Parathyroid adenoma (tissue), 2 donors: ENCODE measurements at regions not wholly inside any gene's neighbourhood (a gene's known extent, or its start where the extent isn't known, plus 50 kb on each side); places are given as distances from the start of the nearest gene placed in this dataset.

Source experiments
- H2AFZ ChIP-seq: fragments of 300-600 bp; sonication (generic); one replicate; pipeline ENCODE4 v1.7.0; 2017; ENCODE audit warnings: antibody characterized with exemption, mild to moderate bottlenecking
- H3K27ac ChIP-seq: fragments of 300-600 bp; sonication (generic); one replicate; pipeline ENCODE4 v1.7.0; 2017
- H3K27me3 ChIP-seq: fragments of 300-600 bp; sonication (generic); one replicate; pipeline ENCODE4 v1.7.0; 2017; ENCODE audit warnings: low read length; ENCODE audit not compliant: control insufficient read depth, insufficient read depth
- H3K36me3 ChIP-seq: fragments of 300-600 bp; sonication (generic); one replicate; pipeline ENCODE4 v1.7.0; 2017; ENCODE audit warnings: low read length; ENCODE audit not compliant: control insufficient read depth, insufficient read depth
- H3K4me1 ChIP-seq: fragments of 300-600 bp; sonication (generic); one replicate; pipeline ENCODE4 v1.7.0; 2017; ENCODE audit warnings: control low read depth
- H3K4me2 ChIP-seq: fragments of 300-600 bp; sonication (generic); one replicate; pipeline ENCODE4 v1.7.0; 2017; ENCODE audit warnings: low read length
- H3K4me3 ChIP-seq: fragments of 300-600 bp; sonication (generic); one replicate; pipeline ENCODE4 v1.7.0; 2017; ENCODE audit warnings: low read depth, low read length
- H3K79me2 ChIP-seq: fragments of 300-600 bp; sonication (generic); one replicate; pipeline ENCODE4 v1.7.0; 2017; ENCODE audit warnings: control low read depth
- H3K9ac ChIP-seq: fragments of 300-600 bp; sonication (generic); one replicate; pipeline ENCODE4 v1.7.0; 2017; ENCODE audit warnings: mild to moderate bottlenecking
- H3K9me3 ChIP-seq: fragments of 300-600 bp; sonication (generic); one replicate; pipeline ENCODE4 v1.7.0; 2017; ENCODE audit warnings: low read length; ENCODE audit not compliant: control insufficient read depth
- CTCF ChIP-seq: fragments of 300-600 bp; sonication (generic); IDR thresholded peaks from one replicate; pipeline ENCODE4 v1.7.0; 2017; ENCODE audit warnings: antibody characterized with exemption, mild to moderate bottlenecking
- donor health status: primary hyperparathyroidism.

- no peaks in the 10 kb centered on the region for H3K4me1 ChIP-seq
- no peak overlapping the region for H3K4me3 ChIP-seq
- H3K9me3 ChIP-seq = no peaks in the 10 kb centered on the region
- H2AFZ ChIP-seq = no peak overlapping the region
- H3K27me3 ChIP-seq = no peaks in the 10 kb centered on the region
- H3K4me2 ChIP-seq = no peak overlapping the region
- no peak overlapping the region for H3K27ac ChIP-seq
- TF ChIP-seq CTCF = no peak
- no peaks in the 10 kb centered on the region for H3K36me3 ChIP-seq
- no peaks in the 10 kb centered on the region for H3K79me2 ChIP-seq
- no peak overlapping the region for H3K9ac ChIP-seq
Measured at GRCh38 chr12:23472329-23472971, 477.0 kb downstream of the SOX5 start.

- H3K9me3 ChIP-seq = no peaks in the 10 kb centered on the region
- H3K27ac ChIP-seq = no peak overlapping the region
- no peak overlapping the region for H3K9ac ChIP-seq
- H3K4me3 ChIP-seq = no peak overlapping the region
- H3K4me2 ChIP-seq = no peak overlapping the region
- H3K27me3 ChIP-seq = no peaks in the 10 kb centered on the region
- H3K4me1 ChIP-seq = no peaks in the 10 kb centered on the region
- no peak overlapping the region for H2AFZ ChIP-seq
- no peaks in the 10 kb centered on the region for H3K79me2 ChIP-seq
- no peaks in the 10 kb centered on the region for H3K36me3 ChIP-seq
- TF ChIP-seq CTCF = no peak
Measured at GRCh38 chr12:23473071-23473470, 476.4 kb downstream of the SOX5 start.

GRCh38 chr12:23474438-23474976, 475.0 kb downstream of the SOX5 start:
- Histone ChIP-seq H3K9ac (no peak overlapping the region), H3K36me3 (no peaks in the 10 kb centered on the region), H2AFZ (no peak overlapping the region), H3K9me3 (no peaks in the 10 kb centered on the region), H3K79me2 (no peaks in the 10 kb centered on the region), H3K4me1 (no peaks in the 10 kb centered on the region), H3K27ac (no peak overlapping the region), H3K4me2 (no peak overlapping the region), H3K27me3 (no peaks in the 10 kb centered on the region), H3K4me3 (no peak overlapping the region)
- TF ChIP-seq CTCF = no peak
